GM18858 (cell line): ENCODE measurements at regions not wholly inside any gene's neighbourhood (a gene's known extent, or its start where the extent isn't known, plus 50 kb on each side); places are given as distances from the start of the nearest gene placed in this dataset.
"Not testable (repeated sequence)": the region's sequence is repeated elsewhere in the genome, so short reads cannot be mapped to it uniquely, and the experiment has no call there.

Source experiments
- ATAC-seq: cut with Tn5 transposase; IDR thresholded peaks from one replicate; pipeline ENCODE4 v1.9.1; 2021; ENCODE audit not compliant: unreplicated experiment

DNA sequence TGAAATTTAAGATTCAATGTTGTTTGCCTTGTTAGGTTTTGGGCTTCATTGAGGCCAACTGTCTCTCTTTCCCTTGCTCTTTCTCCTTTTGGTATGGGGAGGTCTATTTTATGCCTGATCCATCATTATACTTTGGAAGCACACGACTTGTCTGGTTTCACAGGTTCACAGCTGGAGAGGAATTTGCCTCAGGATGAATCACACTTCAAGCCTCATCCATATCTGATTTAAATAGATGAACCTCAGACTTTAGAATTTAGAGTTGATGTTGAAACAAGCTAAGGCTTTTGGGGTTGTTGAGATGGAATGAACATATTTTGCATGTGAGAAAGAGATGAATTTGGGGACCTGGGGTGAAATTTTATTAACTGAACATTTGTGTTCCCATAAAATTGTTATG is 150.5 kb upstream of the IGFBP3 start:
- ATAC-seq = no peak

DNA sequence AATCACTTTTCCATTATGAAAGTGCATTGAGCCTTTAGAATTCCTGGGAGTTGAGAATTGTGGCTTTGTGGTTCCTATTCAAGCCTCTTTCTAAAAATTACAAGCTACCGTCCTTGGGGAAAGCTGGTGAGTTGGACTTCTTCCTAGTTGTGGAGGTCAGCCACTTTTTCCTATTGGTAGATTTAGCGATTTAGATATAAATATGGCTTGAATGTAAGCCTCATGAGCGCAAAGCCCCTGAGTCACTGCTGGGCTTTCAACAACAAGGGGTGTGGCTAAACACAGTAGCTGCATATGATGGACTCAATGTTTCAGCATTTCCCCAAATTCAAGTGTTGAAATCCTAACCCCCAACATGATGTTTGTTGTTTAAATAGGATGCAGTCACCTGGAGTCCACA is 150.0 kb upstream of the IGFBP3 start:
- no peak for ATAC-seq

DNA sequence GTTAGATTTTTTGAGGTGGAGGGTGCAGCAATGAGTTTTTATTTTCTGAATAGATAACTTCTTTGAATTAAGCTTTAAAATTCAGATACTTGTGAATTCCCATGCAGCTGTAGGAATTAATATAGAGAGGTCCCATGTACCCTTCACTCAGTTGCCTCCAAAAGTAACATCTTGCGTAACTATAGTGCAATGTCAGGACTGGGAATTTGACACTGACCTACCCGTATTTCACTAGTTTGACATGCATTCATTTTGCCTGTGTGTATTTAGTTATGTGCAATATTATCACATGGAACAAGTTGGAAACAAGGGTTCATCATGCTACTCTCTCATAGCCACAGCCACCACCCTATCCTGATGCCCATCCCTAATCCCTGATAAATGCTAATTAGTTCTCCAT is 147.1 kb upstream of the IGFBP3 start:
- no peak for ATAC-seq

DNA sequence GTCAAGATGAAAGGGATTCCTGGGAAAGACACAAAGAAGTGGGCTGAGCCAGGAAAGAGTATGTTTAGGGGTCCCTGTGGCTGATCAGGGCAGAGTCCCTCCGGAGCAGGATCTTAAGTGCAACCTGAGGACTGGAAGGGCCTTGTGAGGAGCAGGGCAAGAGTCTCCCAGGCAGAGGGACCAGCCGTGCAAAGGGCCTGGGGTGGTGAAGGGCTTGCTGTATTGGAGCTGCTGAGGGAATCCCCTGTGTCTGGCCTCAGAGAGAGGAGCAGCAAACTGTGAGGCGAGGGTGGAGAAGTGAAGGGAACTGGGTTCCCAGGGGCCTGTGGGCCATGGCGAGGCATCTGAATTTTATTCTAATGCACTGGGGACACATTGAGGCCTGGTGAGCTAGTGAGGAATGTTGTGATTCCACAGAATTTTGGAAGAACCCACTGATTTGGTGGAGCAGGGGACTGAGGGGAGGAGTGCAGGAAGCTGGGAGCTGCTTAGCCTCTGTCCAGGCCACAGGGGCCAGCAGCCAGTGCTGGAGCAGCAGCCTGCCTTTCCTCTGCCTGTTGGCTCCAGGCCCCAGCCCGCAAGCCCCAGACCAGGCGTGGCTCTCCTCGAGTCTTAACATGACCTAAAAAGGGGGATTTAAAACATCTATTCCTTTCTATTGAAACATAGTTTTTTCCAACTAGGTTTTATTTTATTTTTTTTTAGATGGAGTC is 138.4 kb upstream of the IGFBP3 start:
- no peak for ATAC-seq

DNA sequence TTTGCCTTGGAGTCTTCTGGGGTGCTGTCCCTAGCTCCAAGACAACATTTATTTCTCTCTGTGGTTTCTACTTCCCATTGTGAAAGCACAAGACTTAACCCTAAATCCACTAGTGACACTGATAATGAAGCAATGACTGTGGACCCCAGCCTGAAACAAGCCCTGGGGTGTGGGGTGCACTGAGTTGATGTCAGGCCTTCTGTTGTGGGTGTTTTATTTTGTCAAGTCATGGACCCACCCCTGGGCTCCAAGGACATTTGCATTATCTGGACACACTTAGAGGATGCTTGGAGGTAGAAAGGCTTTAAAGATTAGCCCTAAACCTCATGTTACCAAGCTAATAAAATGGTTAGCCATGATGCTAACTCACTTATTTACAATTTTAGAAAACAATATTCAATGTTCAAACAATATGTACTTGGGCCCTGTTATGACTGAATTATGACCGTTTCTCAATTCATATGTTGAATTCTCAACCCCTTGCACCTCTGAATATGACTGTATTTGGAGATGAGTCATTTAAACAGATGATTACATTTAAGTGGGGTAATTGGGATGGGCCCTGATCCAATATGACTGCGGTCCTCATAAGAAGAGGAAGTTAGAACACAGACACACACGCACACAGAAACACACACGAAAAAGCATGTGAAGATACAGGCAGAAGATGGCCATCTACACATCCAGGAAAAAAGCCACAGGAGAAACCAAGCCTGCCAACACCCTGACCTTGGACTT is 137.2 kb upstream of the IGFBP3 start:
- no peak for ATAC-seq

DNA sequence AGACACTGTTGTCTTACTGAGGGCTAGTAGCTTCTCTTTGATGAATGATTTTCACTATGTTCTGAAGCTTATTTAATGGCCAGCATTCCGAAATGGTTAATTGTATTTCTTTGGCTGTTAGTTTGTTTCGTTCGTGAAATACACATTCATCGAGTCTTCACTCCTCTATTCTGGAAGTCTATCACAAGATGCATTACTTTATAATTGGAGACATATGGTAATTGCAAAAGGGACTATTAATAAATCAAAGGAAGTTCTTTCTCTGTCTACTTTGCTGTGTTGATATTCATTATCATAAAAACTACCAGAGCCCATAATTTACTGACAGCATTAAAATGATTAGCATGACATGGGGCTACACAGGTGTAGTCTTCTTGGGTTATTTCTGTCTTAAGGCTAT is 133.8 kb upstream of the IGFBP3 start:
- no peak for ATAC-seq

DNA sequence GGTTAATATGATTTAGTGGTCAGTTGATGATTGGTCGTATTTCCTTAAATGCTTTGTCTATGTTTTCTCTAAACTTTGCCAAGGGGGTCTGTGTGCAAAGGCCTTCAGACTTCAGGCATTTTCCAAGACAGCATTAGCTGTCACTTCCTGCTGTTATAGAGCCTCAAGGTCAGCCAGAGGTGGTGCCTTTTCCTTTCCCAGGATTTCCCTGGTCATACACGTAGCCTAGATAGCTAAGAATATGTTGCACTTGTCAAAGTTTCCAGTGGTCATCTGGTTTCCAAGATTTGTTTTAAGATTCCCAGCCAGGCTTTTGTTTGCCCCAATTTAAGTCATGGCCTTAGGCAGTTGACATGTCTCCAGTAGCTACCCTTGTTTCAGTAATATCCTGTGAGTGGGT is 133.2 kb upstream of the IGFBP3 start:
- no peak for ATAC-seq

DNA sequence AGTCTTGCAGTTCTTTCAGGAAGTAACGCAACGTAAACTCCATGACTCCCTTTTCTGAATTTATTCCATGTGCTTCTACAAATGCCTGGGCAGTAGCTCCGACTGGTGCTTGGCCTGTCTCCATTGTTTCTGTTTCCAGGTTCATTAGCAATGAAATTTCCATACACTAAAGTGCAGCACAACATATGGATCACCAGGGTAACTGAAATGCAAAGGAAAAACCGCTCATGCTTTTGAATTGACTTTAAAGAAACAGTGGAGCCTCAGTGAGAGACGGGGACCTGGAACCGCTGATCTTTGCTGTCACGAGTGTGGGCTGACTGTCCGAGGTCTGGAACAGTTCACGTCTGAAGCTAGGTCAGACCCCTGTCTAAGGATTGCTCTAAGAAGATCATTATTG is 126.5 kb upstream of the IGFBP3 start:
- no peak for ATAC-seq

DNA sequence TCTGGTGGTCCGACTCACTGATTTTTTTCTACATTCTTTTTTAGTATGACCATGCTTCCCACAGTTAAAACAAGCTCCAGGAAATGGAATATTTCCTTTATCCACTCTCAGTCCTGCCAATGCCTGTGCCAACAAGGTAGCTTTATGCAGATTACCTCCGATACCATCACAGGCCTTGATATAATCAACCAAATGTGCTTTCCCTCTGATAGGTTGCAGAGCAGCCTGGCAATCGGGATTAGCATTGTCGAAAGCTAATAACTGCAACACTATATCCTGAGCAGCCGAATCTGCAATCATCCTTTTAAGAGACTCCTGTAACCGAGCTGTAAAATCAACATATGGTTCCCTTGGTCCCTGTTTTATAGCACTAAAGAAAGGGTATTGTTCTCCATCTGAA is 122.3 kb upstream of the IGFBP3 start:
- not testable (repeated sequence) for ATAC-seq

DNA sequence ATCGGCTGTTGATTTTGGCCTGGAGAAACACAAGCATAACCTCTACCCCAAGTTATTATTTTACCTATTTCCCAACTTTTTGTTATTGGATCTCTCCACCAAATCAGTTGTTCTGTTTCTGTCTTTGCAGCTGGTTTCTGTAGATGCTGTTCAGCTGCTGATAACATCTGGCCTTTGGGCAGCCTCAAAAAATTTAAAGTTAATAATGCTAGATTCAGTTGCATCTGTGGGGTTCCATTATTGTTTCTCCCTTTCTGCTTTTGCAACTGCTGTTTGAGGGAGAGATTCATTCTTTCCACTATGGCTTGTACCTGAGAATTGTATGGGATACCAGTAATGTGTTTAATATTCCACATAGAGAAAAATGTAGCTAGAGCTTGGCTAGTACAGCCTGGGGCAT is 118.7 kb upstream of the IGFBP3 start:
- not testable (repeated sequence) for ATAC-seq

DNA sequence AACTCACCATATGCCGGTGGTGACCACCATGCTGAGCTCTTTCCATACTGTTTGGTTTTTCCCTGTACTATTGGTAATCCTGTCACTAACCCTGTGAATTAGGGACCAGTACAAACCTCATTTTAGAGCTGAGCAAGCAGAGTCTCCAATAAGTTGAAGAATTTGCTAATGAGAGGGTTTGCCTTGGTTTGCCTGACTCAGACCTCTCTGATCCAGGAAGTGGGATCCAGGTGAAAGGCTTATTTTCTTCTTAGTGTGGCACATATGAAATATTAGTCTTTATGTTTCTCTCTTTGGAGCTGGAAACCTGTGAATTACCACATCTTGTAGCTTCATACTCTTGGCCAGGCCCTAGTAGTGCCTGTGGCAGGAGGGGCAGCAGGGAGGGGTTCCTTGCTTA is 114.1 kb upstream of the IGFBP3 start:
- ATAC-seq = no peak

DNA sequence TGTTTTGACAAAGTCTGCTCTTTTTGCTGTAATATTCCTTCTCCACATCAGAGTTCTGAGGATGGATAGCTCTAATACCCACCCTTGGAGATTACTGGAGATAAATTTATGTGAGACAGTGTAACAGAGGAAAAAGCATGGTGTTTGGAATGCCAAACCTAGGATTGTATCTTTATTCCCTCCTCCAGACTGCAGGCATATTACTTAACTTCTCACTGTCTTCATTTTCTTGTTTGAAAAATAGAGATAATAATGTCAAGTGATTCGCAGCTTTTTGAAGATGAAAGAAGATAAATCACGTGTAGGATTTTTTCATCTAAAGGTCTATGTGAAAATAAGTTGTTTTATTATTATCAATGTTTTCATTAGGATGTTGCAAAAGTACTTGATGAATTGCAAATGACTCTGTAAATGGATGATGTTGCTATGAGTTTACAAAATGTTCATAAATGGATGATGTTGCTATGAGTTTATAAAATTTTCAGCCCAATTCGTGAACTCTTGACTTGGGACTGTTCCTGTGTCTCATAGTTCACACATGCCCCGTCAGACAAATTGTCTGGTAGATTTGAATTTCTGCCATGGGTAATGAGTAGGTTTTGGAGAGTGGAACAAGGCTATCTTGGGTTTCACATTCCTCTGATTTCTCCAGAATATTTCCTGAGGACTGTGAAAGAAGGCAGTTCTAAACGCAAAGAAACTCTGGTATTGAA is 113.1 kb upstream of the IGFBP3 start:
- no peak for ATAC-seq

DNA sequence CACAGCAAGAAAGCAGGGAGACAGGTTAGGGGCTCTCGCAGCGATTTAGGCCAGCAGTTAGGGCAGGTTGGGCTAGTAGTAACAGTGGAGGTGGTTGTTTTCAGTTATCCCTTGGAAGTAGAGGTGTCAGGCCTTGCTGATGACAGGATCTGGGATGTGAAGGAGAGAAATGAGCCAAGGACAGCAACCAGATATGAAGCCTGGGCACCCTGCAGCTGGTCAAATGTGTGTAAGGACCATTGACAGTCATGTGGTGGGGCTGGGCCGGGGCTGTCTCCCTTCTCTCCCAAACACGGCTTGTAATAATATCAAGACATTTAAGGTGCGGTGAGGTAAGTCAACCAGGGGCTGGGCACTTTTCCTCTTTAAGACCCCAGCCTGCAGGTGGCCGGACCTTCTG is 112.5 kb upstream of the IGFBP3 start:
- ATAC-seq = no peak

DNA sequence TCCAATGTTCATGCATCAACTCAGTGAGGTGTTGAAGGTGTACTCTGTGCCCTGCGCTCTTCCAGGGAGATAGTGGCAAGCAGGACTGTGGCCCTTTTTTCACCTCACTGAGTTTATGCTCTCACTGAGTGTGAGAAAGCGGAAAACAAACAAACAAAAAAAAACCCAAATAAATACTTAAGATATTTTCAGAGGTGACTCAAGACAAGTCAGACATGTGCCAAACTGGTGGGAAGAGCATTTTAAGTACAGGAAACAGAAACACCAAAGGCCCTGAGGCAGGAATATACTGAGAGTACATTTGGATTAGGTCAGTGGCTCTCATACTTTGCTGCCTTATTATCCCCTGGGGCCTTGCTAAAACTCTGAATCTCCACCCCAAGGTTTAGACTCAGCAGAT is 111.9 kb upstream of the IGFBP3 start:
- no peak for ATAC-seq

DNA sequence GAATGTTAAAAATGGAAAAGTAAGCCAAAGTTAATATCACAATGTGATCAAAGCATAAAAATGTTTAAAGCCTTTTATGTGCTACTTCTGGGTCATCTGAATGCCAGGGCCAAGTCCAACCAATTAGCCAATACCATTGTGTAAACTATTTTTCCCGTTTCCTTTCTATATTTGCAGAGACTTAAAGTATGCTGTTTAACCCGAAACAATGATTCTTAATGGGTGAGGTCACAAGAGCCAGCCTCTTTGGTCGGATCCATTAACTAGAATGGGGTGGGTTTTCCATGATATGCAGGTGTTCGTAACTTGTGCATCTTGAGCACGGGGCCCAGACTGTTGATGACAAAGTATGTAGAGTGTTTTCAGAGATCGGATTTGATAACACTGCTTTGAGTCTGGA is 111.3 kb upstream of the IGFBP3 start:
- no peak for ATAC-seq

DNA sequence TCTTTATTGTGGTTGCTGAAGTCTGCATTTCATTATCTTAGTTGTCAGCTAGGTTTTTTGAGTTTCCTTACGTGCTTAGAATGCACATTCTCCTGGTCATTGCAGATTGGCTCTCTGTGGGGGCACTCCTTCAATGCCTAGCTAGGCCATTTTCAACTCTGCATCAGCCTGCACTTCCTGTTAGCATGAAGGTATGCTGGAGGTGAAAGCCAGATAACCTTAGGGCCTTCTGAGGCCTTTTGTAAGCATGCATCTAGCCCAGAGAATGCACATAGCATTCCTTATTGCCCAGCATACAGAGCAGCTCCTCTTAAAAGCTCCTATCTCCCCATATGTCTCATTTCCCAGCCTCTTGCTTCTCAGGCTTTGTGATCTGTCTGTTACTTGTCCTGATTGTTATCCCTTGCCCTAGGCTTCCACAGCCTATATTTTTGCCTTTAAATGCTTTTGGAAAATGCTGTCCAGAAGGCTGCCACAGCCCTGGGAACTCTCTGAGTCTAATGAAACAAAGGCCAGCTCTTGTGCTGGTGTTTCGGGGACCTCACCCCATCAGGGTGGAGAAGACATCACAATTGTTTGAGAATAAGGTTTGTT is 108.1 kb upstream of the IGFBP3 start:
- ATAC-seq = no peak

DNA sequence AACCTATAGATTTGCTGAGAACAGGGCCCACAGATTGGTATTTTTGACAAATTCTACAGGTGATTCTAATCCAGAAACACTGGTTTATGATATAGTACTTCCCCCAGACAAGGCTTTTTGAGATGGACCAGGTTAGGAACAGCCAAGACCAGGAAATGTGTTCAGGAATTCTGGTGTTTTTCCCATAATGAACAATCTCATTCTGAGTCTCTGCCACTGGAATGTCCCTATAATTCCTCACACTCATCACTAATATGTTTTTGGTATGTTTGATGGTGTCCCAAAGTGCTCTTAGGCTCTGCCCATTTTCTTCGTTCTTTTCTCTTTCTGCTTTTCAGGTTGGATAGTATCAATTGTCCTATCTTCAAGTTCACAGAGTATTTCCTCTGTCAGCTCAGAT is 107.2 kb upstream of the IGFBP3 start:
- ATAC-seq = no peak

DNA sequence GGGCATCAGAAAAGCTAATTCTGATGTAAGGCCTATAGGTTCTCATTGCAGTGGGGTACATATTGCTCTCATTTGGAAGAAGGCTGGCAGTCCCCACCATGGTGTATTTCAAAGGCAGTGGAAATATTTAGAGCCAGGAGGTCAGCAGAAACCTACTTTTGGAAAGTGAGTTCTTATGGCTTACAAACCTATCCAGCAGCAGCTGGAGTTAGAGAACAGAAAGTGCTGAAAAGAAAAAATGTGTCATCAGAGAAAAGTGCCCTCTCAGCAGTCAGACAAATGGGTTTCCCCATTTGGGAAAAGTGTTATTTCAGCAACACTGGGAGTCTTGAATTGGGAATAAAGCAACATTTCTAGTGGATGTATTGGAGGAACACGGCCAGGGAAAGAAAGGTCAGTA is 105.7 kb upstream of the IGFBP3 start:
- no peak for ATAC-seq

DNA sequence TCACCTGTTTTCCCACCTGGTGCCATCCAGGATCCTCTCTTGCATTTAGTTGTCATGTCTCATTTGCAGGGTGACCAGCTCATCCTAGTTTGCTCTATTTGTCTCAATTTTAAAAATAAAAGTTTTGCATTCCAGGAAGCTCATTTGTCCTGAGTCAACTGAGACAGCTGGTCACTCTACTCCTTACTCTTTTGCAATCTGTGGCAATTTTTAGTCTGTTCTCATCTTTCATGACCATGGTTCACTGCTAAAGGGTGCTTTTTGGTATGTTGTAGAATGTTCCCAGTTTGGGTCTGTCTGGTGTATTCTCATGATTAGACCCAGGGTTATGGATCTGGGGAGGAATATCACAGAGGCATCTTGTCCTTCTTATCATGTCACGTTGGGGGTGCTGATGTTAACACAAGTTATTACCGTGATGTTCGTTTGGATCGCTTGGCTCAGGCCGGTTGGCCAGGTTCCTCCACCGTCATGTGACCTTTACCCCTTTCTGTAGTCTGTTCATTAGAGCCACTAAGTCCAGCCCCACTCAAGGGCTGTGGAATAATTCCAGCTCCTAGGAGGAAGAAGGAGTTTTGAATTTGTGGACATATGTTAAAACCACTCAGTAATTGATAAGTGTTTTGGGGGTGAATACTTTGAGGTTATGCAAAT is 103.3 kb upstream of the IGFBP3 start:
- no peak for ATAC-seq

DNA sequence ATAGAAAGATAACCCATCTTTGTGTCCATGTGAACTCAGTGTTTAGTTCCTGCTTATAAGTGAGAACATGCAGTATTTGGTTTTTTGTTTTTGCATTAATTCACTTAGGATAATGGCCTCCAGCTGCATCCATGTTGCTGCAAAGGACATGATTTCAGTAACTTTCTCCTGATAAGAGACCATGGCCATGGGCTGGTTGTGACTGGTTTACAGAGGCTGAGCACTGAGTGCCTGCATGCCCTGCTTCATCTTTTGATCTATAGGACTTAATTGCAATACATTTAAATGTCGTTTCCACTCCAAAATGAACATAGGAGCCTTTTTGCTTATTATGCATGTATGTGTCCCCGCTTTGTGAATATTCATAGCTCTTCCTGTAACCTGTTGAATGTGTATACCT is 101.3 kb upstream of the IGFBP3 start:
- ATAC-seq = no peak

DNA sequence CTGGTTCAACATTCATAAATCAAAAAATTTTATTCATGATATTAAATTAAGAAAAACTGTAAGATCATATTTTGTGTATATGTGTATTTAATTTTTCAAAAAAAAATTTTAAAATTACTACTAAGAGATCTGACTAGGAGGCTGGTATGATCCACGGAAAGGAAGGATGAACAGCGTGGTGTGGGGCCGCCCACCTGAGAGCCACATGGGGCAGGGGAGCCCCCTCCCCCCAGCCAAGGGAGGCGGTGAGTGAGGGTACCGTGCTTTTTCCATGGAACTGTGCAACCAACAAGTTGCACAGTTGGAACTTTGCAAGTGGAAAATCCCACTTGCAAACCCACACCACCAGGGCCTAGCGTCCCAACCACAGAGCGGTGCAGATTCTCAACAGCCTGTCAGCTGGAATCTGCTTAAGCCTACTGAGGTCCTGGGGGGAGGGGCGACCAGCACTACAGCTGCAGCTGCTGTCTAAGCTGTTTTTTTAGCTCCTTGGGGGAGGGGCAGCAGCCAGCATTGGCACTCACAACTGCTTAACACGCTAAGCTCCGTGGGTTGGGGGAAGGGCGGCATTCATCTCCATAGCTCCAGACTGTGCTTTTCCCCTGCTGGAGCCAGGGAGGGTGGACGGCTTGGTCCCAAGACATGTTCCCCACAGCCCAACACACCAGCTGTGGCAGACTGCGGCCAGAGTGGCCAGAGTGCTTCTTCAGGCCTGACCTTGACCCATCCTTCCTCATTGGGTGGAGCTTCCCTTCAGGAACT is 94.2 kb upstream of the IGFBP3 start:
- no peak for ATAC-seq
